Karpas-422 (cell line): ENCODE measurements at regions not wholly inside any gene's neighbourhood (a gene's known extent, or its start where the extent isn't known, plus 50 kb on each side); places are given as distances from the start of the nearest gene placed in this dataset.

Source experiments
- DNase-seq: peaks from one replicate; pipeline ENCODE4 v3.0.0-alpha.2; 2015
- H2AFZ ChIP-seq: fragments of 200-600 bp; sonication (generic); 2 replicates; pipeline ENCODE4 v1.6.1; 2014; ENCODE audit warnings: antibody characterized with exemption, low read length, mixed read lengths
- H3K27ac ChIP-seq: fragments of 200-600 bp; sonication (generic); 2 replicates; pipeline ENCODE4 v1.5.1; 2014; ENCODE audit warnings: mild to moderate bottlenecking, low read length, moderate library complexity
- H3K27me3 ChIP-seq: fragments of 200-600 bp; sonication (generic); 2 replicates; pipeline ENCODE4 v1.6.1; 2014; ENCODE audit warnings: low read length, mixed read lengths
- H3K36me3 ChIP-seq: fragments of 200-600 bp; sonication (generic); 2 replicates; pipeline ENCODE4 v1.6.1; 2014; ENCODE audit warnings: low read length, mixed read lengths; ENCODE audit not compliant: insufficient read depth
- H3K4me1 ChIP-seq: fragments of 200-600 bp; sonication (generic); 2 replicates; pipeline ENCODE4 v1.6.1; 2014; ENCODE audit warnings: mild to moderate bottlenecking, low read length, mixed read lengths
- H3K4me2 ChIP-seq: fragments of 200-600 bp; sonication (generic); 2 replicates; pipeline ENCODE4 v1.6.1; 2014; ENCODE audit warnings: low read length, low read depth, mild to moderate bottlenecking; ENCODE audit not compliant: poor library complexity, severe bottlenecking
- H3K4me3 ChIP-seq: fragments of 200-600 bp; sonication (generic); 2 replicates; pipeline ENCODE4 v1.5.1; 2014; ENCODE audit warnings: mild to moderate bottlenecking, antibody characterized with exemption, low read length, mixed read lengths
- H3K79me2 ChIP-seq: fragments of 200-600 bp; sonication (generic); 2 replicates; pipeline ENCODE4 v1.6.1; 2014; ENCODE audit warnings: mild to moderate bottlenecking, low read length, mixed read lengths
- H3K9ac ChIP-seq: fragments of 200-600 bp; sonication (generic); 2 replicates; pipeline ENCODE4 v1.6.0; 2014; ENCODE audit warnings: low read length
- H3K9me2 ChIP-seq: fragments of 200-600 bp; sonication (generic), shearing (Covaris generic); replicated peaks from 2 replicates; pipeline ENCODE4 v1.6.0; 2014; ENCODE audit warnings: mild to moderate bottlenecking, low read length, moderate library complexity; ENCODE audit not compliant: insufficient read depth
- H3K9me3 ChIP-seq: fragments of 300-700, 200-600 bp; sonication (generic); 2 replicates; pipeline ENCODE4 v1.6.1; 2014; ENCODE audit warnings: low read length, mixed read lengths
- H4K20me1 ChIP-seq: fragments of 200-600 bp; sonication (generic); 2 replicates; pipeline ENCODE4 v1.6.1; 2014; ENCODE audit warnings: mild to moderate bottlenecking, antibody characterized with exemption, low read length, low read depth; ENCODE audit not compliant: insufficient read depth

GRCh38 chr3:88535563-88535962, 385.8 kb downstream of the C3orf38 start:
- H3K27me3 ChIP-seq = no peaks in the 10 kb centered on the region
- H3K9me2 ChIP-seq = no peaks in the 10 kb centered on the region
- no peak overlapping the region for H3K4me3 ChIP-seq
- DNase-seq = no peak
- no peak overlapping the region for H3K4me2 ChIP-seq
- no peaks in the 10 kb centered on the region; the same call in 1 of the 2 replicates for H3K9me3 ChIP-seq
- H3K36me3 ChIP-seq = no peaks in the 10 kb centered on the region
- H3K27ac ChIP-seq = no peak overlapping the region
- no peak overlapping the region for H3K9ac ChIP-seq
- H4K20me1 ChIP-seq = no peaks in the 10 kb centered on the region
- no peaks in the 10 kb centered on the region for H3K79me2 ChIP-seq
- no peaks in the 10 kb centered on the region for H3K4me1 ChIP-seq
- H2AFZ ChIP-seq = no peak overlapping the region

GRCh38 chr3:88542916-88543315, 393.2 kb downstream of the C3orf38 start:
- H4K20me1 ChIP-seq = no peaks in the 10 kb centered on the region
- H3K4me1 ChIP-seq = no peaks in the 10 kb centered on the region
- H3K27ac ChIP-seq = no peak overlapping the region
- no peaks in the 10 kb centered on the region for H3K27me3 ChIP-seq
- H3K9ac ChIP-seq = no peak overlapping the region
- H3K4me2 ChIP-seq = no peak overlapping the region
- no peak overlapping the region for H2AFZ ChIP-seq
- no peaks in the 10 kb centered on the region for H3K79me2 ChIP-seq
- H3K9me3 ChIP-seq = no peaks in the 10 kb centered on the region; the same call in 1 of the 2 replicates
- no peaks in the 10 kb centered on the region for H3K36me3 ChIP-seq
- no peaks in the 10 kb centered on the region for H3K9me2 ChIP-seq
- DNase-seq = no peak
- H3K4me3 ChIP-seq = no peak overlapping the region

GRCh38 chr3:88572450-88572849, 422.7 kb downstream of the C3orf38 start:
- Histone ChIP-seq H3K4me2 (no peak overlapping the region), H3K79me2 (no peaks in the 10 kb centered on the region), H3K27ac (no peak overlapping the region), H3K4me3 (no peak overlapping the region), H3K36me3 (no peaks in the 10 kb centered on the region), H4K20me1 (no peaks in the 10 kb centered on the region), H3K9me3 (peaks cover 7% of the 10 kb centered on the region; the same call in 1 of the 2 replicates), H2AFZ (no peak overlapping the region), H3K27me3 (no peaks in the 10 kb centered on the region), H3K9ac (no peak overlapping the region), H3K4me1 (no peaks in the 10 kb centered on the region), H3K9me2 (no peaks in the 10 kb centered on the region)
- no peak for DNase-seq

- no peak overlapping the region for H3K27ac ChIP-seq
- H3K9me2 ChIP-seq = no peaks in the 10 kb centered on the region
- H3K4me3 ChIP-seq = no peak overlapping the region
- no peak overlapping the region for H2AFZ ChIP-seq
- no peaks in the 10 kb centered on the region for H4K20me1 ChIP-seq
- peaks cover 4% of the 10 kb centered on the region; the same call in 1 of the 2 replicates for H3K9me3 ChIP-seq
- H3K4me1 ChIP-seq = no peaks in the 10 kb centered on the region
- no peak for DNase-seq
- no peak overlapping the region for H3K9ac ChIP-seq
- no peak overlapping the region for H3K4me2 ChIP-seq
- no peaks in the 10 kb centered on the region for H3K79me2 ChIP-seq
- H3K27me3 ChIP-seq = no peaks in the 10 kb centered on the region
- no peaks in the 10 kb centered on the region for H3K36me3 ChIP-seq
Observed at GRCh38 chr3:88573472-88573871, 423.7 kb downstream of the C3orf38 start.

GRCh38 chr3:88574146-88574545, 424.4 kb downstream of the C3orf38 start:
- H3K27ac ChIP-seq = no peak overlapping the region
- no peak overlapping the region for H3K4me2 ChIP-seq
- no peaks in the 10 kb centered on the region for H3K9me2 ChIP-seq
- H3K4me3 ChIP-seq = no peak overlapping the region
- no peaks in the 10 kb centered on the region for H4K20me1 ChIP-seq
- no peaks in the 10 kb centered on the region for H3K36me3 ChIP-seq
- peaks cover 4% of the 10 kb centered on the region; the same call in 1 of the 2 replicates for H3K9me3 ChIP-seq
- H3K79me2 ChIP-seq = no peaks in the 10 kb centered on the region
- no peaks in the 10 kb centered on the region for H3K4me1 ChIP-seq
- H2AFZ ChIP-seq = no peak overlapping the region
- no peak for DNase-seq
- H3K9ac ChIP-seq = no peak overlapping the region
- H3K27me3 ChIP-seq = no peaks in the 10 kb centered on the region

- Histone ChIP-seq H3K9me3 (peaks cover 2% of the 10 kb centered on the region; the same call in 1 of the 2 replicates), H3K79me2 (no peaks in the 10 kb centered on the region), H3K36me3 (no peaks in the 10 kb centered on the region), H2AFZ (no peak overlapping the region), H3K27me3 (no peaks in the 10 kb centered on the region), H3K9me2 (no peaks in the 10 kb centered on the region), H3K4me1 (no peaks in the 10 kb centered on the region), H3K4me2 (no peak overlapping the region), H3K27ac (no peak overlapping the region), H3K9ac (no peak overlapping the region), H3K4me3 (no peak overlapping the region), H4K20me1 (no peaks in the 10 kb centered on the region)
- no peak for DNase-seq
Observed at GRCh38 chr3:88584451-88584850, 434.7 kb downstream of the C3orf38 start.

GRCh38 chr3:88586121-88586640, 436.4 kb downstream of the C3orf38 start:
- Histone ChIP-seq H3K27me3 (no peaks in the 10 kb centered on the region), H4K20me1 (no peaks in the 10 kb centered on the region), H2AFZ (no peak overlapping the region), H3K79me2 (no peaks in the 10 kb centered on the region), H3K4me1 (no peaks in the 10 kb centered on the region), H3K9ac (no peak overlapping the region), H3K4me2 (no peak overlapping the region), H3K9me3 (peaks cover 2% of the 10 kb centered on the region; the same call in 1 of the 2 replicates), H3K9me2 (no peaks in the 10 kb centered on the region), H3K36me3 (no peaks in the 10 kb centered on the region), H3K4me3 (no peak overlapping the region), H3K27ac (no peak overlapping the region)
- DNase-seq = no peak

GRCh38 chr3:88589138-88589537, 439.4 kb downstream of the C3orf38 start:
- no peak for DNase-seq
- Histone ChIP-seq H3K27ac (no peak overlapping the region), H3K9ac (no peak overlapping the region), H3K79me2 (no peaks in the 10 kb centered on the region), H3K4me1 (no peaks in the 10 kb centered on the region), H3K36me3 (no peaks in the 10 kb centered on the region), H3K27me3 (no peaks in the 10 kb centered on the region), H3K4me2 (no peak overlapping the region), H3K9me3 (peaks cover 2% of the 10 kb centered on the region; the same call in 1 of the 2 replicates), H3K4me3 (no peak overlapping the region), H4K20me1 (no peaks in the 10 kb centered on the region), H2AFZ (no peak overlapping the region), H3K9me2 (no peaks in the 10 kb centered on the region; the same call in 1 of the 2 replicates)
